K562 (cell line): ENCODE measurements at regions not wholly inside any gene's neighbourhood (a gene's known extent, or its start where the extent isn't known, plus 50 kb on each side); places are given as distances from the start of the nearest gene placed in this dataset.

Experiments used
- ATAC-seq: fragments of 200-7000 bp; cut with Tn5 transposase; 3 replicates; pipeline ENCODE4 v1.9.1; 2020; ENCODE audit warnings: moderate library complexity
- BruUV-seq: library from RNA; stranded (reverse); fragments of 400-500 nt; replicated peaks from 2 replicates; lab custom pipeline; 2021; lab: Mats Ljungman, UMichigan
- CTCF ChIA-PET: fragments of 300-600 bp; formaldehyde crosslinking; extraction: SDS; loops from one replicate; lab custom pipeline; 2021; ENCODE audit warnings: low intra/inter-chr PET ratio; lab: Yijun Ruan, JAX
- POLR2A ChIA-PET: fragments of 300-600, 350-650 bp; sonication (Branson Sonifier 250); formaldehyde crosslinking; extraction: SDS; loops from one replicate; lab custom pipeline; 2021; ENCODE audit warnings: antibody characterized with exemption, inconsistent platforms; lab: Yijun Ruan, JAX
- DNase-seq, 4 experiments: peaks; one replicate each; pipeline versions ENCODE4 v3.0.0 to v3.0.0-alpha.2; 2011 to 2018; ENCODE audit warnings: low spot score in 3 of 4, mixed read lengths in 3 of 4; ENCODE audit errors: extremely low read depth in 1 of 4
- FAIRE-seq: peaks from 2 replicates; lab custom pipeline; 2011; peaks lifted over from hg19 to GRCh38; lab: Jason Lieb, UNC
- H2AFZ ChIP-seq: 2 replicates; pipeline ENCODE4 v1.6.0; 2011; ENCODE audit warnings: low read depth, low read length, control low read depth, inconsistent platforms
- H3K27ac ChIP-seq: fragments of 200-600 bp; 3 replicates; pipeline ENCODE4 v1.8.0; 2011; ENCODE audit warnings: low read depth, mild to moderate bottlenecking, control low read depth, inconsistent platforms, low read length, moderate library complexity, mixed read lengths; ENCODE audit errors: extremely low read depth
- H3K27me3 ChIP-seq, 2 experiments: fragments of 300-600 bp in 1 of 2; 2 replicates in 1 of 2; 3 replicates in 1 of 2; pipeline versions ENCODE4 v1.6.0 to v1.8.0; 2011; ENCODE audit warnings: inconsistent platforms in 2 of 2, low read length in 2 of 2, mild to moderate bottlenecking in 1 of 2, mixed read lengths in 1 of 2, moderate library complexity in 1 of 2; ENCODE audit not compliant: control insufficient read depth in 2 of 2, insufficient read depth in 2 of 2
- H3K36me3 ChIP-seq: fragments of 300-600 bp; 3 replicates; pipeline ENCODE4 v1.8.0; 2011; ENCODE audit warnings: mild to moderate bottlenecking, low read length, inconsistent platforms; ENCODE audit not compliant: control insufficient read depth, insufficient read depth
- H3K4me1 ChIP-seq, 2 experiments: fragments of 200-600 bp in 1 of 2; replicated peaks in 1 of 2; 2 replicates in 1 of 2; 3 replicates in 1 of 2; pipeline versions ENCODE4 v1.5.1 to v1.8.0; 2011; ENCODE audit warnings: inconsistent platforms in 2 of 2, low read length in 2 of 2, mild to moderate bottlenecking in 1 of 2, mixed read lengths in 1 of 2, moderate library complexity in 1 of 2; ENCODE audit not compliant: control insufficient read depth in 2 of 2, insufficient read depth in 2 of 2
- H3K4me2 ChIP-seq: 2 replicates; pipeline ENCODE4 v1.6.1; 2011; ENCODE audit warnings: low read length, control low read depth, inconsistent platforms, mixed read lengths; ENCODE audit not compliant: insufficient read depth
- H3K4me3 ChIP-seq: fragments of 200-600 bp; sonication (generic), shearing (Covaris generic); 2 replicates; pipeline ENCODE4 v1.5.1; 2016; ENCODE audit warnings: control low read depth, inconsistent platforms
- H3K79me2 ChIP-seq: fragments of 200-600 bp; 3 replicates; pipeline ENCODE4 v1.8.0; 2011; ENCODE audit warnings: low read length, inconsistent platforms; ENCODE audit not compliant: control insufficient read depth, insufficient read depth
- H3K9ac ChIP-seq, 2 experiments: 2 replicates each; pipeline versions ENCODE4 v1.6.0 to v1.6.1; 2011; ENCODE audit warnings: low read depth in 2 of 2, low read length in 2 of 2, control low read depth in 1 of 2, inconsistent platforms in 1 of 2, mild to moderate bottlenecking in 1 of 2, mixed read lengths in 1 of 2; ENCODE audit not compliant: insufficient read depth in 1 of 2
- H3K9me1 ChIP-seq: one replicate; pipeline ENCODE4 v1.6.0; 2011; ENCODE audit warnings: inconsistent platforms, mild to moderate bottlenecking, low read length, moderate library complexity; ENCODE audit not compliant: control insufficient read depth, insufficient read depth
- H3K9me3 ChIP-seq: replicated peaks from 2 replicates; pipeline ENCODE4 v1.5.1; 2011; ENCODE audit warnings: low read depth, low read length, inconsistent platforms; ENCODE audit not compliant: control insufficient read depth, insufficient read depth
- H4K20me1 ChIP-seq: replicated peaks from 2 replicates; pipeline ENCODE4 v1.6.1; 2011; ENCODE audit warnings: low read length, inconsistent platforms, mixed read lengths; ENCODE audit not compliant: control insufficient read depth, insufficient read depth
- CUX1 ChIP-seq: fragments of 200-800 bp; sonication (Bioruptor generic); IDR thresholded peaks from 2 replicates; pipeline ENCODE4 v1.6.1; 2016; ENCODE audit warnings: missing genetic modification characterization, missing compliant biosample characterization
- GATA2 ChIP-seq: sonication (generic); formaldehyde crosslinking; IDR thresholded peaks from 2 replicates; pipeline ENCODE4 v1.4.0; 2020; ENCODE audit warnings: mild to moderate bottlenecking, missing genetic modification reagents
- HEY1 ChIP-seq: fragments of 250-450 bp; sonication (Bioruptor Pico); IDR thresholded peaks from 2 replicates; pipeline ENCODE4 v1.5.0; 2020; ENCODE audit warnings: mild to moderate bottlenecking, moderate library complexity, borderline replicate concordance
- HMG20B ChIP-seq: fragments of 250-450 bp; sonication (Bioruptor Pico); IDR thresholded peaks from 2 replicates; pipeline ENCODE4 v1.5.0; 2021; ENCODE audit warnings: mild to moderate bottlenecking
- HMGN3 ChIP-seq: IDR thresholded peaks from 2 replicates; pipeline ENCODE4 v1.6.1; 2011; ENCODE audit warnings: borderline replicate concordance, low read depth, mild to moderate bottlenecking, mixed read lengths, low read length; ENCODE audit not compliant: insufficient read length; ENCODE audit errors: extremely low read depth
- KDM2B ChIP-seq: fragments of 250-450 bp; sonication (Bioruptor Pico); IDR thresholded peaks from 2 replicates; pipeline ENCODE4 v1.8.0; 2021; ENCODE audit warnings: mild to moderate bottlenecking, moderate library complexity
- PATZ1 ChIP-seq: fragments of 250-450 bp; sonication (Bioruptor Pico); IDR thresholded peaks from 2 replicates; pipeline ENCODE4 v1.5.0; 2020; ENCODE audit warnings: mild to moderate bottlenecking, borderline replicate concordance
- PCBP1 ChIP-seq: fragments of 200-400 bp; formaldehyde crosslinking; IDR thresholded peaks from 2 replicates; pipeline ENCODE4 v1.6.1; 2018; ENCODE audit warnings: mild to moderate bottlenecking, low read depth, low read length; ENCODE audit not compliant: poor library complexity, severe bottlenecking
- ZBTB49 ChIP-seq: sonication (generic); formaldehyde crosslinking; IDR thresholded peaks from 2 replicates; pipeline ENCODE4 v1.8.0; 2022; ENCODE audit warnings: missing genetic modification reagents, mild to moderate bottlenecking, borderline replicate concordance
- ZFP91 ChIP-seq: sonication (generic); formaldehyde crosslinking; IDR thresholded peaks from 2 replicates; pipeline ENCODE4 v1.8.0; 2022; ENCODE audit warnings: mild to moderate bottlenecking, missing genetic modification reagents
- ZZZ3 ChIP-seq: fragments of 450-650 bp; IDR thresholded peaks from 2 replicates; pipeline ENCODE4 v1.6.1; 2016; ENCODE audit warnings: antibody characterized with exemption, mild to moderate bottlenecking, moderate library complexity
- WGBS: fragments of 100-300 bp; shearing (Covaris generic); methylation state at CpG from one replicate; pipeline ENCODE4 v1.1.6; 2016; ENCODE audit warnings: low coverage, mixed read lengths; ENCODE audit not compliant: insufficient coverage; ENCODE audit errors: missing lambda C conversion rate; 5-methylcytosine and 5-hydroxymethylcytosine counted together
- in situ Hi-C: fragments of 300-500 bp; cut with MboI; formaldehyde crosslinking; loops from 4 replicates; pipeline ENCODE4 v1.15.0; 2018; ENCODE audit warnings: inconsistent platforms, mixed read lengths
- intact Hi-C: fragments of 100-400 bp; cut with micrococcal nuclease; formaldehyde crosslinking; loops from 2 replicates; pipeline ENCODE4 v1.14.2; 2022

- Histone ChIP-seq H3K27ac (no peak overlapping the region), H3K4me1 (no peaks in the 10 kb centered on the region), H3K4me3 (no peak overlapping the region), H3K79me2 (no peaks in the 10 kb centered on the region), H3K9me3 (no peaks in the 10 kb centered on the region), H3K27me3 (no peaks in the 10 kb centered on the region), H3K9me1 (no peaks in the 10 kb centered on the region), H3K9ac (no peak overlapping the region), H3K36me3 (no peaks in the 10 kb centered on the region), H2AFZ (no peak overlapping the region), H3K4me2 (no peak overlapping the region), H4K20me1 (no peaks in the 10 kb centered on the region)
- DNase-seq = no peak
- no TSS peak for BruUV-seq
- ChIA-PET CTCF (no interaction called here), POLR2A (no interaction called here)
- FAIRE-seq = no peak
- ATAC-seq = no peak
- intact Hi-C loops = no loop called here
- 5% methylated on average over 2 of the region's 2 CpGs for WGBS
- in situ Hi-C loops = no loop called here
- TF ChIP-seq ZFP91 (CRISPR knock-in tag) (no peak), CUX1 (no peak), HEY1 (no peak), PCBP1 (no peak), ZBTB49 (CRISPR knock-in tag) (no peak), ZZZ3 (no peak), HMG20B (CRISPR knock-in tag) (no peak), PATZ1 (no peak), GATA2 (CRISPR knock-in tag) (no peak), KDM2B (CRISPR knock-in tag) (no peak), HMGN3 (no peak)
Observed at GRCh38 chr2:181241366-181241765, 215.8 kb upstream of the ITGA4 start.
